Renal pelvis (tissue), 1 donor: ENCODE measurements at regions not wholly inside any gene's neighbourhood (a gene's known extent, or its start where the extent isn't known, plus 50 kb on each side); places are given as distances from the start of the nearest gene placed in this dataset.

Experiments
- DNase-seq: peaks from one replicate; pipeline ENCODE4 v3.0.0-alpha.2; 2013

GRCh38 chr3:72155391-72156064 is 370.6 kb upstream of the PROK2 start:
- peak; percentile 82 for DNase-seq

- DNase-seq = no peak
Observed at GRCh38 chr3:72154391-72155335, 369.7 kb upstream of the PROK2 start.

- no peak for DNase-seq
Observed at GRCh38 chr3:72153477-72154314, 368.7 kb upstream of the PROK2 start.

- DNase-seq = peak; percentile 72
Observed at GRCh38 chr3:72152551-72153476, 367.9 kb upstream of the PROK2 start.

GRCh38 chr3:72151465-72152238 is 366.7 kb upstream of the PROK2 start:
- DNase-seq = no peak

- DNase-seq = no peak
Observed at GRCh38 chr3:72150634-72151412, 365.9 kb upstream of the PROK2 start.

GRCh38 chr3:72149645-72150300 is 364.8 kb upstream of the PROK2 start:
- no peak for DNase-seq

- no peak for DNase-seq
Observed at GRCh38 chr3:72147600-72147999, 362.7 kb upstream of the PROK2 start.

GRCh38 chr3:72145506-72146380 is 360.8 kb upstream of the PROK2 start:
- DNase-seq = no peak

GRCh38 chr3:72144773-72145505 is 360.0 kb upstream of the PROK2 start:
- DNase-seq = no peak

- DNase-seq = no peak
Observed at GRCh38 chr3:72143966-72144717, 359.2 kb upstream of the PROK2 start.

GRCh38 chr3:72143322-72143721 is 358.4 kb upstream of the PROK2 start:
- no peak for DNase-seq

- DNase-seq = no peak
Observed at GRCh38 chr3:72142028-72142427, 357.1 kb upstream of the PROK2 start.

GRCh38 chr3:72141264-72141663 is 356.3 kb upstream of the PROK2 start:
- DNase-seq = no peak

- DNase-seq = no peak
Observed at GRCh38 chr3:72139316-72139715, 354.4 kb upstream of the PROK2 start.
